SU-DHL-6 (cell line): ENCODE measurements at regions not wholly inside any gene's neighbourhood (a gene's known extent, or its start where the extent isn't known, plus 50 kb on each side); places are given as distances from the start of the nearest gene placed in this dataset.

ENCODE experiments used
- H2AFZ ChIP-seq: fragments of 200-600 bp; sonication (generic); 2 replicates; pipeline ENCODE4 v1.6.1; 2014; ENCODE audit warnings: low read depth, mild to moderate bottlenecking, moderate library complexity, mixed read lengths, antibody characterized with exemption, low read length; ENCODE audit not compliant: severe bottlenecking
- H3F3A ChIP-seq: fragments of 200-600 bp; shearing (Covaris generic); 2 replicates; pipeline ENCODE4 v1.6.0; 2016; ENCODE audit warnings: antibody characterized with exemption, mild to moderate bottlenecking; ENCODE audit not compliant: insufficient read depth
- H3K27ac ChIP-seq: fragments of 200-600 bp; sonication (generic); 2 replicates; pipeline ENCODE4 v1.5.1; 2016; ENCODE audit warnings: low read depth, mild to moderate bottlenecking, low read length, moderate library complexity, mixed read lengths
- H3K27me3 ChIP-seq: fragments of 200-600 bp; sonication (generic), shearing (Covaris generic); 2 replicates; pipeline ENCODE4 v1.6.0; 2014; ENCODE audit warnings: mild to moderate bottlenecking, low read length
- H3K36me3 ChIP-seq: fragments of 200-600 bp; sonication (generic); 2 replicates; pipeline ENCODE4 v1.6.1; 2014; ENCODE audit warnings: mild to moderate bottlenecking, low read length, mixed read lengths
- H3K4me2 ChIP-seq: fragments of 300-600, 200-600 bp; shearing (Covaris generic), sonication (generic); 2 replicates; pipeline ENCODE4 v1.6.0; 2014; ENCODE audit warnings: low read length, low read depth, mild to moderate bottlenecking; ENCODE audit not compliant: poor library complexity, severe bottlenecking
- H3K4me3 ChIP-seq: fragments of 200-600 bp; sonication (generic); 2 replicates; pipeline ENCODE4 v1.5.1; 2014; ENCODE audit warnings: antibody characterized with exemption, low read length, mild to moderate bottlenecking, mixed read lengths; ENCODE audit not compliant: insufficient read depth, poor library complexity, severe bottlenecking
- H3K79me2 ChIP-seq: fragments of 200-600 bp; sonication (generic); 2 replicates; pipeline ENCODE4 v1.6.1; 2014; ENCODE audit warnings: mild to moderate bottlenecking, low read length, moderate library complexity; ENCODE audit not compliant: insufficient read depth
- H3K9ac ChIP-seq: fragments of 200-600 bp; sonication (generic); 2 replicates; pipeline ENCODE4 v1.7.0; 2014; ENCODE audit warnings: mild to moderate bottlenecking, low read length
- H3K9me2 ChIP-seq: fragments of 200-600 bp; sonication (generic); replicated peaks from 2 replicates; pipeline ENCODE4 v1.6.1; 2014; ENCODE audit warnings: low read length; ENCODE audit not compliant: insufficient read depth
- H3K9me3 ChIP-seq: fragments of 200-600 bp; sonication (generic); 2 replicates; pipeline ENCODE4 v1.6.1; 2014; ENCODE audit warnings: low read length, mixed read lengths; ENCODE audit not compliant: insufficient read depth
- H4K20me1 ChIP-seq: fragments of 200-600 bp; sonication (generic); 2 replicates; pipeline ENCODE4 v1.6.1; 2014; ENCODE audit warnings: low read depth, mild to moderate bottlenecking, antibody characterized with exemption, low read length, moderate library complexity, mixed read lengths
- EZH2phosphoT487 ChIP-seq: fragments of 200-600 bp; sonication (generic), shearing (Covaris generic); conservative IDR thresholded peaks from 2 replicates; pipeline ENCODE4 v1.6.1; 2018; ENCODE audit warnings: mild to moderate bottlenecking, antibody characterized with exemption, low read length, moderate library complexity, mixed read lengths
- TF ChIP-seq, protein P1 (sequence below): fragments of 200-600 bp; sonication (generic); IDR thresholded peaks from one replicate; pipeline ENCODE4 v1.5.1; 2017; ENCODE audit warnings: antibody characterized with exemption, mild to moderate bottlenecking, low read length, moderate library complexity; ENCODE audit not compliant: insufficient read depth, poor library complexity, severe bottlenecking

DNA sequence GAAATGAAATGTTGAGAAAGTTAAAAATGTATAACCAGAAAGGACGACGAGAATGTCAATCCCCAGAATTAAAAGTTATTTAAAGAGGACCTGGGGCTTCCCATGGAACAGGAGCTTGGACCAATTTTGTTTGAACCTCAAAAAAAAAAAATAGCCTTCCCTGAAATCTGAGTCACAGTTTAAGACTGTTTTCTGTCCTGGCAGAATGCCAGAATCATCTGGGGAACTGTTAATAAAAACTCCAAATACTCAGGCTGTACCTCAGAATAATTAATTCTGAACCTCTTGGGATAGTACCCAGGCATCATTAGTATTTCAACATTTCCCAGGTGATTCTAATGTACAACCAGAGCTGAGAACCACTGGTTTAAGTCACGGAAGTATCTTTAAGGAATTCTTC lies 102.2 kb upstream of the SLCO6A1 start:
- Histone ChIP-seq H3K9ac (no peak overlapping the region), H3K9me2 (no peaks in the 10 kb centered on the region), H2AFZ (no peak overlapping the region), H3K27me3 (no peaks in the 10 kb centered on the region), H3F3A (no peaks in the 10 kb centered on the region), H4K20me1 (no peaks in the 10 kb centered on the region), H3K79me2 (no peaks in the 10 kb centered on the region), H3K9me3 (no peaks in the 10 kb centered on the region), H3K4me3 (no peak overlapping the region), H3K4me2 (no peak overlapping the region), H3K27ac (no peak overlapping the region), H3K36me3 (no peaks in the 10 kb centered on the region)
- TF ChIP-seq, protein P1, sequence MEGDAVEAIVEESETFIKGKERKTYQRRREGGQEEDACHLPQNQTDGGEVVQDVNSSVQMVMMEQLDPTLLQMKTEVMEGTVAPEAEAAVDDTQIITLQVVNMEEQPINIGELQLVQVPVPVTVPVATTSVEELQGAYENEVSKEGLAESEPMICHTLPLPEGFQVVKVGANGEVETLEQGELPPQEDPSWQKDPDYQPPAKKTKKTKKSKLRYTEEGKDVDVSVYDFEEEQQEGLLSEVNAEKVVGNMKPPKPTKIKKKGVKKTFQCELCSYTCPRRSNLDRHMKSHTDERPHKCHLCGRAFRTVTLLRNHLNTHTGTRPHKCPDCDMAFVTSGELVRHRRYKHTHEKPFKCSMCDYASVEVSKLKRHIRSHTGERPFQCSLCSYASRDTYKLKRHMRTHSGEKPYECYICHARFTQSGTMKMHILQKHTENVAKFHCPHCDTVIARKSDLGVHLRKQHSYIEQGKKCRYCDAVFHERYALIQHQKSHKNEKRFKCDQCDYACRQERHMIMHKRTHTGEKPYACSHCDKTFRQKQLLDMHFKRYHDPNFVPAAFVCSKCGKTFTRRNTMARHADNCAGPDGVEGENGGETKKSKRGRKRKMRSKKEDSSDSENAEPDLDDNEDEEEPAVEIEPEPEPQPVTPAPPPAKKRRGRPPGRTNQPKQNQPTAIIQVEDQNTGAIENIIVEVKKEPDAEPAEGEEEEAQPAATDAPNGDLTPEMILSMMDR = no peak
- TF ChIP-seq EZH2phosphoT487 = no peak

DNA sequence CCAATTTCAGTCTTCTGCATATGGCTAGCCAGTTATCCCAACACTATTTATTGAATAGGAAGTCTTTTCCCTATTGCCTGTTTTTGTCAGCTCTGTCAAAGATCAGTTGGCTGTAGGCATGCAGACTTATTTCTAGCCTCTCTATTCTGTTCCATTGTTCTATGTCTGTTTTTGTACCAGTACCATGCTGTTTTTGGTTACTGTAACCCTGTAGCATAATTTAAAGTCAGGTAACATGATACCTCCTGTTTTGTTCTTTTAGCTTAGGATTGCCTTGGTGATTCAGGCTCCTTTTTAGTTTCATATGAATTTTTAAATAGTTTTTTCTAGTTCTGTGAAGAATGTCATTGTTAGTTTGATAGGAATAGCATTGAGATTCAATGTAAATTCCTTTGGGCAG lies 104.9 kb upstream of the SLCO6A1 start:
- no peaks in the 10 kb centered on the region for H3K36me3 ChIP-seq
- no peak overlapping the region for H3K27ac ChIP-seq
- H2AFZ ChIP-seq = no peak overlapping the region
- no peaks in the 10 kb centered on the region for H4K20me1 ChIP-seq
- no peaks in the 10 kb centered on the region for H3K27me3 ChIP-seq
- H3K79me2 ChIP-seq = no peaks in the 10 kb centered on the region
- no peaks in the 10 kb centered on the region for H3K9me2 ChIP-seq
- no peak overlapping the region for H3K9ac ChIP-seq
- H3K4me3 ChIP-seq = no peak overlapping the region
- no peak overlapping the region for H3K4me2 ChIP-seq
- TF ChIP-seq, protein P1 = no peak
- TF ChIP-seq EZH2phosphoT487 = no peak
- no peaks in the 10 kb centered on the region for H3K9me3 ChIP-seq
- no peaks in the 10 kb centered on the region for H3F3A ChIP-seq

- TF ChIP-seq, protein P1 = no peak
- TF ChIP-seq EZH2phosphoT487 = no peak
- no peak overlapping the region for H3K27ac ChIP-seq
Measured at GRCh38 chr5:102608414-102608813, 109.6 kb upstream of the SLCO6A1 start.

More at GRCh38 chr5:102608414-102608813, 109.6 kb upstream of the SLCO6A1 start:
- H3F3A ChIP-seq = no peaks in the 10 kb centered on the region
- H3K4me3 ChIP-seq = no peak overlapping the region
- H3K9me2 ChIP-seq = no peaks in the 10 kb centered on the region
- H3K36me3 ChIP-seq = no peaks in the 10 kb centered on the region
- no peak overlapping the region for H3K9ac ChIP-seq
- H2AFZ ChIP-seq = no peak overlapping the region
- H3K27me3 ChIP-seq = no peaks in the 10 kb centered on the region
- H4K20me1 ChIP-seq = no peaks in the 10 kb centered on the region
- no peaks in the 10 kb centered on the region for H3K79me2 ChIP-seq
- no peak overlapping the region for H3K4me2 ChIP-seq
- H3K9me3 ChIP-seq = no peaks in the 10 kb centered on the region
